Caco-2 (cell line): ENCODE measurements at regions not wholly inside any gene's neighbourhood (a gene's known extent, or its start where the extent isn't known, plus 50 kb on each side); places are given as distances from the start of the nearest gene placed in this dataset.

Experiments used
- BruUV-seq: library from RNA; stranded (reverse); fragments of 400-500 nt; replicated peaks from 2 replicates; lab custom pipeline; 2021; lab: Mats Ljungman, UMichigan
- CTCF ChIA-PET: fragments of 300-600 bp; sonication (Branson Sonifier 250); formaldehyde crosslinking; loops from one replicate; lab custom pipeline; 2022; ENCODE audit warnings: antibody characterized with exemption; lab: Charles Lee
- POLR2A ChIA-PET: fragments of 300-600 bp; sonication (Branson Sonifier 250); formaldehyde crosslinking; loops from one replicate; lab custom pipeline; 2022; ENCODE audit warnings: antibody characterized with exemption; lab: Charles Lee
- DNase-seq, 2 experiments: peaks; one replicate each; pipeline versions ENCODE4 v3.0.0 to v3.0.0-alpha.2; 2020 to 2022
- H3K27me3 ChIP-seq: replicated peaks from 2 replicates; pipeline ENCODE4 v1.6.0; 2011; ENCODE audit warnings: low read length; ENCODE audit not compliant: control insufficient read depth, insufficient read depth
- H3K36me3 ChIP-seq: 2 replicates; pipeline ENCODE4 v1.5.1; 2011; ENCODE audit warnings: low read length; ENCODE audit not compliant: control insufficient read depth, insufficient read depth
- H3K4me1 ChIP-seq: fragments of 250-450 bp; sonication (Bioruptor Pico); 2 replicates; pipeline ENCODE4 v1.5.1; 2020; ENCODE audit warnings: mild to moderate bottlenecking
- H3K4me3 ChIP-seq: 2 replicates; pipeline ENCODE4 v1.5.1; 2011; ENCODE audit warnings: low read depth, mild to moderate bottlenecking, control low read depth, low read length
- H3K9me3 ChIP-seq: fragments of 250-450 bp; sonication (Bioruptor Pico); 2 replicates; pipeline ENCODE4 v1.5.1; 2020; ENCODE audit warnings: mild to moderate bottlenecking, moderate library complexity
- H3K27ac Mint-ChIP-seq: one replicate; pipeline ENCODE4 v1.8.0; 2022; ENCODE audit warnings: mixed read lengths; ENCODE audit not compliant: unreplicated experiment
- H3K27me3 Mint-ChIP-seq: one replicate; pipeline ENCODE4 v1.8.0; 2022; ENCODE audit warnings: mixed read lengths; ENCODE audit not compliant: insufficient read depth, unreplicated experiment
- H3K36me3 Mint-ChIP-seq: one replicate; pipeline ENCODE4 v1.8.0; 2022; ENCODE audit warnings: mild to moderate bottlenecking, mixed read lengths; ENCODE audit not compliant: insufficient read depth, unreplicated experiment
- H3K4me1 Mint-ChIP-seq: one replicate; pipeline ENCODE4 v1.8.0; 2022; ENCODE audit warnings: low read depth, mixed read lengths; ENCODE audit not compliant: unreplicated experiment
- H3K4me3 Mint-ChIP-seq: one replicate; pipeline ENCODE4 v1.8.0; 2022; ENCODE audit warnings: mild to moderate bottlenecking, moderate library complexity, mixed read lengths; ENCODE audit not compliant: unreplicated experiment
- H3K9me3 Mint-ChIP-seq: one replicate; pipeline ENCODE4 v1.8.0; 2022; ENCODE audit warnings: mixed read lengths; ENCODE audit not compliant: unreplicated experiment
- intact Hi-C: fragments of 100-400 bp; cut with micrococcal nuclease; formaldehyde crosslinking; loops from one replicate; pipeline ENCODE4 v1.10.0; 2022; ENCODE audit not compliant: unreplicated experiment
- TF ChIP-seq, protein P1 (sequence below), 2 experiments: fragments of 200-600 bp in 1 of 2; IDR thresholded peaks; 1 replicate in 1 of 2; 2 replicates in 1 of 2; pipeline versions ENCODE4 v1.5.1 to v1.8.0; 2011 to 2022; ENCODE audit warnings: antibody characterized with exemption in 1 of 2, control low read depth in 1 of 2, inconsistent platforms in 1 of 2, low read depth in 1 of 2, low read length in 1 of 2, mild to moderate bottlenecking in 1 of 2, moderate library complexity in 1 of 2; ENCODE audit not compliant: insufficient read depth in 1 of 2, severe bottlenecking in 1 of 2, unreplicated experiment in 1 of 2

DNA sequence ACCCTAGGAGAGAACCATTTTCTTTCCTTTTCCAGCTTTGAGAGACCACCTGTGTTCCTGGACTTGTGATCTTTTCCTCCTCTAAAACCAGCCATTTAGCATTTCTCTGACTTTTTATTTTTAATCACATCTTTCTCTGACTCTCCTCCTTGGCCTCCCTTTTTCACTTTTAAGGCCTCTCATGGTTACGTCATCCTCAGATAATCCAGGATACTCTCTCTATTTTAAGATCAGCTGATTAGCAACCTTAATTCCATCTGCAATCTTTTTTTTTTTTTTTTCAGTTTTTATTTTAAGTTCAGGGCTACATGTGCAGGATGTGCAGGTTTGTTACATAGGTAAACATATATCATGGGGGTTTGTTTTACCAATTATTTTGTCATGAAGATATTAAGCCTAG lies 54.0 kb downstream of the RFPL4B start:
- DNase-seq = no peak
- no peaks in the 10 kb centered on the region for H3K4me1 ChIP-seq
- H3K36me3 ChIP-seq = no peaks in the 10 kb centered on the region
- BruUV-seq = no TSS peak
- no peaks in the 10 kb centered on the region for H3K9me3 ChIP-seq
- Mint-ChIP-seq H3K4me1 (no peaks in the 10 kb centered on the region), H3K27me3 (no peaks in the 10 kb centered on the region), H3K27ac (no peak overlapping the region), H3K36me3 (no peaks in the 10 kb centered on the region), H3K9me3 (peaks cover 24% of the 10 kb centered on the region), H3K4me3 (no peak overlapping the region)
- TF ChIP-seq, protein P1, sequence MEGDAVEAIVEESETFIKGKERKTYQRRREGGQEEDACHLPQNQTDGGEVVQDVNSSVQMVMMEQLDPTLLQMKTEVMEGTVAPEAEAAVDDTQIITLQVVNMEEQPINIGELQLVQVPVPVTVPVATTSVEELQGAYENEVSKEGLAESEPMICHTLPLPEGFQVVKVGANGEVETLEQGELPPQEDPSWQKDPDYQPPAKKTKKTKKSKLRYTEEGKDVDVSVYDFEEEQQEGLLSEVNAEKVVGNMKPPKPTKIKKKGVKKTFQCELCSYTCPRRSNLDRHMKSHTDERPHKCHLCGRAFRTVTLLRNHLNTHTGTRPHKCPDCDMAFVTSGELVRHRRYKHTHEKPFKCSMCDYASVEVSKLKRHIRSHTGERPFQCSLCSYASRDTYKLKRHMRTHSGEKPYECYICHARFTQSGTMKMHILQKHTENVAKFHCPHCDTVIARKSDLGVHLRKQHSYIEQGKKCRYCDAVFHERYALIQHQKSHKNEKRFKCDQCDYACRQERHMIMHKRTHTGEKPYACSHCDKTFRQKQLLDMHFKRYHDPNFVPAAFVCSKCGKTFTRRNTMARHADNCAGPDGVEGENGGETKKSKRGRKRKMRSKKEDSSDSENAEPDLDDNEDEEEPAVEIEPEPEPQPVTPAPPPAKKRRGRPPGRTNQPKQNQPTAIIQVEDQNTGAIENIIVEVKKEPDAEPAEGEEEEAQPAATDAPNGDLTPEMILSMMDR (IDR thresholded peaks at IDR 0.05; ENCODE audit: insufficient read depth in 1 of 2, low read depth in 1 of 2, low read length in 1 of 2, severe bottlenecking in 1 of 2, unreplicated experiment in 1 of 2) = no peak
- intact Hi-C loops = no loop called here
- H3K27me3 ChIP-seq = no peaks in the 10 kb centered on the region
- ChIA-PET POLR2A (no interaction called here), CTCF (interaction anchor here (0.6 kb wide), 1 partner anchor 146 kb away, joined by 4 read pairs; no protein-coding TSS in a partner anchor)
- H3K4me3 ChIP-seq = no peak overlapping the region

DNA sequence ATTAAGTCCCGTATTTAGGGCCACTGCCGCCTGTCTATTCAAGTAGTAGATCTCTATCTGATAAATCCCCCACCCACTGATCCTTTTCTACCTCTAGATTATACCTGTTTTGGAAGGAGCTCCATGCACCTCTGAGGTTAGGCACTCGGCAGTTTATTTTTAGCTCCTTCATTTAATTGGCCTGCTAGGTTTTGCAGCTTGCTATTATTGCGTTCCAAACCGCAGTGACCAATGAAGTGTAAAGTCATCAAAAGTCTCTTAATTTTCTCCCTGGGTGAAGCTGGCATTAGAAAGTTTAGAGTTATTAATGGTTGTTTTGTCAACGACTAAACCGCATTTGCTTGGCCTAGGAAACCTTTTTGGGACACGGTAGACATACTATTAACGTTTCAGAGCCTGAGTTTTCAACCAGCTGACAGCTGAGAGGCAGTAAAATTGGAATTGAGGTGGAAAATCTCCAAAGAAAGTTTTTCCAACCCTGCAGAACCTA lies 60.0 kb downstream of the RFPL4B start:
- no TSS peak for BruUV-seq
- Mint-ChIP-seq H3K27me3 (no peaks in the 10 kb centered on the region), H3K9me3 (no peaks in the 10 kb centered on the region), H3K36me3 (no peaks in the 10 kb centered on the region), H3K4me3 (no peak overlapping the region), H3K4me1 (no peaks in the 10 kb centered on the region), H3K27ac (no peak overlapping the region)
- Histone ChIP-seq H3K36me3 (no peaks in the 10 kb centered on the region), H3K4me3 (no peak overlapping the region), H3K4me1 (no peaks in the 10 kb centered on the region), H3K27me3 (no peaks in the 10 kb centered on the region), H3K9me3 (no peaks in the 10 kb centered on the region)
- ChIA-PET POLR2A (no interaction called here), CTCF (no interaction called here)
- DNase-seq = no peak
- intact Hi-C loops = no loop called here
- TF ChIP-seq, protein P1 (IDR thresholded peaks at IDR 0.05; ENCODE audit: insufficient read depth in 1 of 2, low read depth in 1 of 2, low read length in 1 of 2, severe bottlenecking in 1 of 2, unreplicated experiment in 1 of 2) = no peak

DNA sequence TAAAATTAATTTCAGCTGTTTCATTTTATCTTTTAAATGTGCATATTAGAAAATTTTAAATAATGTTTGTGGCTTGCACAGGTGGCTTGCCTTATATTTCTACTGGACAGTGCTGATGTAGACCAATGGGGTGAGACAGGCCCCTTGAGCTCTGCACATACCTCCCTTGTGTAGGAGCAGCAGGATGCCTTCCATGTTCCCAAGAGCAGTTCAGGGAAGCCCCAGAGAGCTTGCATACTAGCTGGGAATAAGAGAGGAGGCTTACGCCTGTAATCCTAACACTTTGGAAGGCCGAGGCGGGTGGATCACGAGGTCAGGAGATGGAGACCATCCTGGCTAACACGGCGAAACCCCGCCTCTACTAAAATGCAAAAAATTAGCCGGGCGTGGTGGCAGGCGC lies 61.4 kb downstream of the RFPL4B start:
- DNase-seq = no peak
- intact Hi-C loops = no loop called here
- Mint-ChIP-seq H3K27ac (no peak overlapping the region), H3K36me3 (no peaks in the 10 kb centered on the region), H3K9me3 (no peaks in the 10 kb centered on the region), H3K4me1 (peaks cover under 1% of the 10 kb centered on the region), H3K4me3 (no peak overlapping the region), H3K27me3 (no peaks in the 10 kb centered on the region)
- H3K27me3 ChIP-seq = no peaks in the 10 kb centered on the region
- CTCF ChIA-PET = no interaction called here
- POLR2A ChIA-PET = no interaction called here
- H3K4me1 ChIP-seq = peaks cover 2% of the 10 kb centered on the region; the same call in 1 of the 2 replicates
- no TSS peak for BruUV-seq
- H3K4me3 ChIP-seq = no peak overlapping the region
- H3K36me3 ChIP-seq = no peaks in the 10 kb centered on the region
- H3K9me3 ChIP-seq = no peaks in the 10 kb centered on the region
- TF ChIP-seq, protein P1 (IDR thresholded peaks at IDR 0.05; ENCODE audit: insufficient read depth in 1 of 2, low read depth in 1 of 2, low read length in 1 of 2, severe bottlenecking in 1 of 2, unreplicated experiment in 1 of 2) = no peak
